Adrenal gland (tissue), 5 donors: ENCODE measurements at regions not wholly inside any gene's neighbourhood (a gene's known extent, or its start where the extent isn't known, plus 50 kb on each side); places are given as distances from the start of the nearest gene placed in this dataset.

Experiments used
- CTCF ChIP-seq, 6 experiments: fragments of 450-650 bp in 4 of 6; fragments of 200-600 bp in 2 of 6; sonication (generic) in 1 of 6; IDR thresholded peaks; 1 replicate in 5 of 6; 2 replicates in 1 of 6; pipeline versions ENCODE4 v1.5.1 to v1.8.0; 2016 to 2021; ENCODE audit warnings: antibody characterized with exemption in 6 of 6, mild to moderate bottlenecking in 2 of 6, moderate library complexity in 1 of 6
- POLR2A ChIP-seq, 2 donors: fragments of 450-650 bp; IDR thresholded peaks; one replicate each; pipeline ENCODE4 v1.6.1; 2017; ENCODE audit warnings: antibody characterized with exemption in 2 of 2, mild to moderate bottlenecking in 2 of 2, moderate library complexity in 1 of 2
- donor health status: DM: no; HTN: no; CAD: no.

DNA sequence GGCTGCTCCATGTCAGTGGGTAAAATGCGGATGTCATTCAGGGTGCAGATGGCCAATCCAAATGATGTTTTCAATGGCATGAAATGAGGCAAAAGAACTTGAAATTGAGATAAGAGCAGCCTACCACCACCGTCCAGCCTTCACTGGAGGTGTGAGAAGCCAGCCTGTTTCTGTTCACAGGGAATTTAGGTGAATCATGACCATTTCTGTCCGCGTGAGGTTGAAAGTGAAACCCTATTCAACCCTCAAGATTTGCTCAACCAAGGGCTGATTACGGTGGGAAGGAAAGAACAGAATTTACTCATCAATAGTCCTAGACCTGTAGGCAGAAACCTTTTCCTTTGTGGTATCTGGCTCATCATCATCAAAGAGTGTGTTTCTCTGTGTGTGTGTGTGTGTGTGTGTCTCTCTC lies 370.7 kb downstream of the COG6 start:
- no peak for TF ChIP-seq POLR2A (IDR thresholded peaks at IDR 0.05)
- no peak for TF ChIP-seq CTCF (IDR thresholded peaks at IDR 0.05)
